ENCODE measurements at regions not wholly inside any gene's neighbourhood (a gene's known extent, or its start where the extent isn't known, plus 50 kb on each side); places are given as distances from the start of the nearest gene placed in this dataset.

DNA sequence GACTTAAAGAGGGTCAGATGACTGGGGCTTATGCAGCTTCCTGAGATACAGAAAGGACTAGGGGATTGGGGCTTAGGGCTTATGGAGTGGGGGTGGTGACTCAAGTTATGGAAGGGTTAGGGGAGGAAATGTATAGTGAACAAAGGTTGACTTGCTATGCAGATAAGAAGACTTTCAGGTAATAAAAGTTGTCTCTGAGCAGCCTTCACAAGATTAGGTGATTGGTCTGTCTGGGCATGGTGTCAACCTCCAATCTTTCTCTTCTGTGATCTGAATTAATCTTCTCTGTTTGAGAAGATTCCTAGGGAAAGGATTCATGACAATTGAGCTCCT, 436.5 kb downstream of the SIPA1L2 start:
- Histone ChIP-seq H2BK5ac (ENCODE audit: low read depth, low read length, poor library complexity, severe bottlenecking) (no peak overlapping the region), H3K36me3 (ENCODE audit: control insufficient read depth, insufficient read depth, low read length) (no peaks in the 10 kb centered on the region), H3K18ac (ENCODE audit: low read depth, low read length) (no peak overlapping the region), H2BK15ac (ENCODE audit: low read depth, low read length) (no peak overlapping the region), H2BK120ac (ENCODE audit: low read depth, low read length) (no peak overlapping the region), H3K4me2 (ENCODE audit: low read depth, low read length) (no peak overlapping the region), H2AFZ (replicated peaks; ENCODE audit: low read length, poor library complexity) (no peak overlapping the region), H3K4ac (ENCODE audit: low read depth, low read length) (no peak overlapping the region), H3K9me1 (ENCODE audit: insufficient read depth, low read length) (no peaks in the 10 kb centered on the region), H3K4me3 (ENCODE audit: insufficient read depth, low read depth, low read length) (no peak overlapping the region), H3K9me3 (ENCODE audit: control insufficient read depth, insufficient read depth, low read length) (no peaks in the 10 kb centered on the region), H3K14ac (replicated peaks; ENCODE audit: low read depth, low read length) (no peak overlapping the region), H3K79me1 (ENCODE audit: low read depth in 1 of 2, low read length in 2 of 2) (no peaks in the 10 kb centered on the region), H4K20me1 (ENCODE audit: insufficient read depth, low read length) (no peaks in the 10 kb centered on the region), H3K4me1 (ENCODE audit: control insufficient read depth, insufficient read depth, low read length) (no peaks in the 10 kb centered on the region), H3K9ac (ENCODE audit: low read depth, low read length) (no peak overlapping the region), H3K27ac (ENCODE audit: insufficient read depth, low read length) (no peak overlapping the region), H4K8ac (ENCODE audit: low read depth in 2 of 2, low read length in 2 of 2) (no peak overlapping the region), H3K23ac (ENCODE audit: low read depth, low read length) (no peak overlapping the region), H3K56ac (ENCODE audit: extremely low read depth, insufficient read depth, low read length) (no peak overlapping the region), H3K27me3 (ENCODE audit: control insufficient read depth, insufficient read depth, low read length) (no peaks in the 10 kb centered on the region; the same call in 1 of the 2 replicates), H4K91ac (ENCODE audit: insufficient read depth, low read depth, low read length) (no peak overlapping the region), H4K5ac (ENCODE audit: low read depth, low read length) (no peak overlapping the region), H2BK20ac (ENCODE audit: low read depth, low read length) (no peak overlapping the region), H2AK5ac (ENCODE audit: low read depth, low read length) (no peak overlapping the region), H2AK9ac (replicated peaks; ENCODE audit: low read depth, low read length, poor library complexity) (no peak overlapping the region)
- ATAC-seq (ENCODE audit: low read depth) (no peak), DNase-seq (no peak)
- dilution Hi-C loops (cut with HindIII; ENCODE audit: low sequenced_read_pairs, unreplicated experiment) (no loop called here), intact Hi-C loops (cut with micrococcal nuclease) (no loop called here), in situ Hi-C loops (cut with MboI; ENCODE audit: low sequenced_read_pairs) (no loop called here)
- BruUV-seq (replicated peaks), result no TSS peak
- TF ChIP-seq MAFK (IDR thresholded peaks at IDR 0.05; ENCODE audit: low read depth, low read length) (no peak), SMC3 (IDR thresholded peaks at IDR 0.05; ENCODE audit: low read depth, low read length) (no peak)
- TF ChIP-seq, protein P1, sequence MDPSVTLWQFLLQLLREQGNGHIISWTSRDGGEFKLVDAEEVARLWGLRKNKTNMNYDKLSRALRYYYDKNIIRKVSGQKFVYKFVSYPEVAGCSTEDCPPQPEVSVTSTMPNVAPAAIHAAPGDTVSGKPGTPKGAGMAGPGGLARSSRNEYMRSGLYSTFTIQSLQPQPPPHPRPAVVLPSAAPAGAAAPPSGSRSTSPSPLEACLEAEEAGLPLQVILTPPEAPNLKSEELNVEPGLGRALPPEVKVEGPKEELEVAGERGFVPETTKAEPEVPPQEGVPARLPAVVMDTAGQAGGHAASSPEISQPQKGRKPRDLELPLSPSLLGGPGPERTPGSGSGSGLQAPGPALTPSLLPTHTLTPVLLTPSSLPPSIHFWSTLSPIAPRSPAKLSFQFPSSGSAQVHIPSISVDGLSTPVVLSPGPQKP (IDR thresholded peaks at IDR 0.05; ENCODE audit: borderline replicate concordance, low read depth, low read length), result no peak
- CTCF ChIA-PET, result no interaction called here
- POLR2A ChIA-PET (ENCODE audit: unreplicated experiment), result no interaction called here

Measured in IMR-90 (cell line).